ENCODE measurements at regions not wholly inside any gene's neighbourhood (a gene's known extent, or its start where the extent isn't known, plus 50 kb on each side); places are given as distances from the start of the nearest gene placed in this dataset.

GRCh38 chr7:25279705-25280104 lies 51.4 kb upstream of the NPVF start:
- Histone ChIP-seq H3K4me1 (ENCODE audit: control insufficient read depth, extremely low read depth, insufficient read depth, low read length) (peaks cover 7% of the 10 kb centered on the region), H3K36me3 (ENCODE audit: control insufficient read depth in 2 of 2, extremely low read depth in 1 of 2, insufficient read depth in 2 of 2, low read length in 2 of 2) (no peaks in the 10 kb centered on the region), H2AFZ (ENCODE audit: low read depth, low read length) (no peak overlapping the region), H4K20me1 (replicated peaks; ENCODE audit: control insufficient read depth, extremely low read depth, insufficient read depth, low read length) (no peaks in the 10 kb centered on the region), H3K27ac (ENCODE audit: insufficient read depth, low read depth, low read length) (no peak overlapping the region), H3K79me2 (ENCODE audit: control insufficient read depth, insufficient read depth, low read length) (no peaks in the 10 kb centered on the region), H3K4me3 (replicated peaks in 1 of 3; ENCODE audit: insufficient read depth in 1 of 3, low read depth in 1 of 3, low read length in 3 of 3) (no peak overlapping the region), H3K4me2 (ENCODE audit: insufficient read depth, low read length) (no peak overlapping the region), H3K27me3 (ENCODE audit: control insufficient read depth in 2 of 2, insufficient read depth in 2 of 2, low read length in 2 of 2) (no peaks in the 10 kb centered on the region), H3K9me1 (replicated peaks; ENCODE audit: control insufficient read depth, extremely low read depth, insufficient read depth, low read length) (no peaks in the 10 kb centered on the region), H3K9ac (replicated peaks; ENCODE audit: extremely low read depth, insufficient read depth, low read length) (no peak overlapping the region), H3K9me3 (replicated peaks; ENCODE audit: control insufficient read depth, insufficient read depth, low read length) (no peaks in the 10 kb centered on the region)
- DNase-seq (ENCODE audit: low read depth, low spot score) (no peak), FAIRE-seq (no peak)
- BruUV-seq (replicated peaks), result no TSS peak
- intact Hi-C loops (cut with micrococcal nuclease) (no loop called here), dilution Hi-C loops (cut with MboI; ENCODE audit: extremely low pct_ligation_motif_present, low sequenced_read_pairs) (no loop called here)
- CTCF ChIA-PET, result no interaction called here
- TF ChIP-seq FOS (IDR thresholded peaks at IDR 0.05; ENCODE audit: borderline replicate concordance, insufficient read depth, low read length) (no peak), POLR2AphosphoS5 (IDR thresholded peaks at IDR 0.05; ENCODE audit: insufficient read depth, low read depth, low read length) (no peak), POLR2A (IDR thresholded peaks at IDR 0.05; ENCODE audit: low read depth, low read length) (no peak), GATA2 (IDR thresholded peaks at IDR 0.05; ENCODE audit: insufficient read depth, insufficient read length, low read depth, low read length) (no peak)
- POLR2A ChIA-PET, result no interaction called here

GRCh38 chr7:25280181-25280580 lies 51.9 kb upstream of the NPVF start:
- TF ChIP-seq POLR2AphosphoS5 (IDR thresholded peaks at IDR 0.05; ENCODE audit: insufficient read depth, low read depth, low read length) (no peak), JUN (IDR thresholded peaks at IDR 0.05; ENCODE audit: borderline replicate concordance, insufficient read depth, insufficient read length, low read depth) (no peak), MYC (IDR thresholded peaks at IDR 0.05; ENCODE audit: low read depth, low read length) (no peak), EZH2 (IDR thresholded peaks at IDR 0.05; ENCODE audit: borderline replicate concordance, low read depth, low read length, severe bottlenecking) (no peak), CTCF (IDR thresholded peaks at IDR 0.05; ENCODE audit: extremely low read depth in 1 of 2, insufficient read depth in 1 of 2, low read depth in 1 of 2, low read length in 2 of 2) (no peak), FOS (IDR thresholded peaks at IDR 0.05; ENCODE audit: borderline replicate concordance, insufficient read depth, low read length) (no peak), POLR2A (IDR thresholded peaks at IDR 0.05; ENCODE audit: low read depth, low read length) (no peak), GATA2 (IDR thresholded peaks at IDR 0.05; ENCODE audit: insufficient read depth, insufficient read length, low read depth, low read length) (no peak), MAX (IDR thresholded peaks at IDR 0.05; ENCODE audit: insufficient read depth, insufficient read length) (no peak)
- H3K36me3 ChIP-seq (ENCODE audit: control insufficient read depth in 2 of 2, extremely low read depth in 1 of 2, insufficient read depth in 2 of 2, low read length in 2 of 2), result no peaks in the 10 kb centered on the region
- intact Hi-C loops (cut with micrococcal nuclease) (no loop called here), dilution Hi-C loops (cut with MboI; ENCODE audit: extremely low pct_ligation_motif_present, low sequenced_read_pairs) (no loop called here)
- no peak overlapping the region for H3K4me2 ChIP-seq (ENCODE audit: insufficient read depth, low read length)
- no peak overlapping the region for H3K27ac ChIP-seq (ENCODE audit: insufficient read depth, low read depth, low read length)
- H3K4me3 ChIP-seq (replicated peaks in 1 of 3; ENCODE audit: insufficient read depth in 1 of 3, low read depth in 1 of 3, low read length in 3 of 3), result no peak overlapping the region
- no peaks in the 10 kb centered on the region for H4K20me1 ChIP-seq (replicated peaks; ENCODE audit: control insufficient read depth, extremely low read depth, insufficient read depth, low read length)
- H3K9me3 ChIP-seq (replicated peaks; ENCODE audit: control insufficient read depth, insufficient read depth, low read length), result no peaks in the 10 kb centered on the region
- BruUV-seq (replicated peaks), result no TSS peak
- H3K9ac ChIP-seq (replicated peaks; ENCODE audit: extremely low read depth, insufficient read depth, low read length), result no peak overlapping the region
- DNase-seq (ENCODE audit: low read depth, low spot score) (no peak), FAIRE-seq (no peak)
- H3K9me1 ChIP-seq (replicated peaks; ENCODE audit: control insufficient read depth, extremely low read depth, insufficient read depth, low read length), result no peaks in the 10 kb centered on the region
- H3K27me3 ChIP-seq (ENCODE audit: control insufficient read depth in 2 of 2, insufficient read depth in 2 of 2, low read length in 2 of 2), result no peaks in the 10 kb centered on the region
- ChIA-PET POLR2A (no interaction called here), CTCF (interaction anchor here (0.9 kb wide), 1 partner anchor 20 kb away, joined by 3 read pairs; no protein-coding TSS in a partner anchor)
- H3K79me2 ChIP-seq (ENCODE audit: control insufficient read depth, insufficient read depth, low read length), result no peaks in the 10 kb centered on the region
- H3K4me1 ChIP-seq (ENCODE audit: control insufficient read depth, extremely low read depth, insufficient read depth, low read length), result peaks cover 7% of the 10 kb centered on the region
- H2AFZ ChIP-seq (ENCODE audit: low read depth, low read length), result no peak overlapping the region
